ENCODE measurements at regions not wholly inside any gene's neighbourhood (a gene's known extent, or its start where the extent isn't known, plus 50 kb on each side); places are given as distances from the start of the nearest gene placed in this dataset.

GRCh38 chr2:219782737-219783348, 155.4 kb downstream of the SLC4A3 start:
- TF ChIP-seq, protein P1, sequence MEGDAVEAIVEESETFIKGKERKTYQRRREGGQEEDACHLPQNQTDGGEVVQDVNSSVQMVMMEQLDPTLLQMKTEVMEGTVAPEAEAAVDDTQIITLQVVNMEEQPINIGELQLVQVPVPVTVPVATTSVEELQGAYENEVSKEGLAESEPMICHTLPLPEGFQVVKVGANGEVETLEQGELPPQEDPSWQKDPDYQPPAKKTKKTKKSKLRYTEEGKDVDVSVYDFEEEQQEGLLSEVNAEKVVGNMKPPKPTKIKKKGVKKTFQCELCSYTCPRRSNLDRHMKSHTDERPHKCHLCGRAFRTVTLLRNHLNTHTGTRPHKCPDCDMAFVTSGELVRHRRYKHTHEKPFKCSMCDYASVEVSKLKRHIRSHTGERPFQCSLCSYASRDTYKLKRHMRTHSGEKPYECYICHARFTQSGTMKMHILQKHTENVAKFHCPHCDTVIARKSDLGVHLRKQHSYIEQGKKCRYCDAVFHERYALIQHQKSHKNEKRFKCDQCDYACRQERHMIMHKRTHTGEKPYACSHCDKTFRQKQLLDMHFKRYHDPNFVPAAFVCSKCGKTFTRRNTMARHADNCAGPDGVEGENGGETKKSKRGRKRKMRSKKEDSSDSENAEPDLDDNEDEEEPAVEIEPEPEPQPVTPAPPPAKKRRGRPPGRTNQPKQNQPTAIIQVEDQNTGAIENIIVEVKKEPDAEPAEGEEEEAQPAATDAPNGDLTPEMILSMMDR (IDR thresholded peaks at IDR 0.05) = no peak
- TF ChIP-seq POLR2AphosphoS5 (IDR thresholded peaks at IDR 0.05) = no peak

Measured in breast epithelium (tissue), 3 donors.